HK-2 (cell line): ENCODE measurements at regions not wholly inside any gene's neighbourhood (a gene's known extent, or its start where the extent isn't known, plus 50 kb on each side); places are given as distances from the start of the nearest gene placed in this dataset.
"Not testable (repeated sequence)": the region's sequence is repeated elsewhere in the genome, so short reads cannot be mapped to it uniquely, and the experiment has no call there.

Experiments used
- DNase-seq: peaks from one replicate; pipeline ENCODE4 v3.0.0-alpha.2; 2018; ENCODE audit not compliant: unreplicated experiment

DNA sequence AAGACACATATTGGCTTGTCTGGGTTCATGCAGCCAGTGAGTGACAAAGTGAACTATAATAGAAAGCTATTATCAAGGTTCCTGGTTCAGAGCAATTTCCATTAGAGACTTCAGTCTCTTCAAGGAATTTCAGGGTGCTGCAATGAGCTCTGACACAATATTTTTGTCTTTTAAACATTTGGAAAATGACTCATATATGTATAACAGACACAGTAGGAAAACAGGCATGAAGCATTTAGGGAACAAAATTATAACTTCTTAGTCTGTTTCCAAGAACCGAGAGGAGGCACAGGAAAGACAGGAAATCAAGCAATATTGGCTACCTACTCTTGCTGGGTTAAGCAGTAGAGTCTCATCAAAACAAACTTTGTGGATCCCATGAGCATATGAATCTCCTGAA, 170.4 kb downstream of the PTPRC start:
- DNase-seq = no peak

DNA sequence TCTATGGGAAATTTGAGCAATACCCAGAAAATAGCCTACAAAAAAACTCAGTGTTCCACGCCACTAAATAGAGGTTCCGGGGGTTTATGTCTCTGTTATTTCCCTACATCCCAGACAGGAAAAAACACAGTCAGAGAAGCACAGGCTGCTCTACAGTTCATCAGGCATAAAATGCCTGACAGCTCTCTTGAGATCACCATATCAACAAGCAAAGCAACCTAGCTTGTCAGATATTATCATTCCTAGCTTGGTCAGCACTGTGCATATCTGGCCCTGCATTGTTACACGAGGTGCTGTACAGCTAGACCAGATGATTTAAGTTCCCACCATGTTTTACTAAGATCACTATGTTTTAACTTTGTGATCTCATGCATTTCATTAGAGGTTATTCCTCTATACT, 172.6 kb downstream of the PTPRC start:
- DNase-seq = no peak

DNA sequence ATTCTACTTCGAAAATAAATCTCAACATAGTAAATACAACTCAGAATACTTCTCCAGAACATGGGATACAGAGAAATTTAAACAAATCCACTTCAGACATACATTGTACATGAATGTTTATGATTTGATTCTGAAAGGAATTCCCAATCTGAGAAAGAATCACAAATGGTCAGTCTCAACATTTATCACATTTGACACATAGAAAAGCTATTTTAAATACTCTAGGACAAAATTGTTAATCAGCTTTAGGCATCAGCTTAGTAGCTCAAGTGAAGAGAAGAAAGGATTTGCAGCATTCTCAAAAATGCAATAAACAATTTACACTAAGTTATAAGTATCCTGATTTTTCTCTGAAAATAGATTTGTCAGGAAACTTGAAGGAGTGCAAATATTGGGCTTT, 184.8 kb downstream of the PTPRC start:
- no peak for DNase-seq

GRCh38 chr1:198825254-198825653, 186.4 kb downstream of the PTPRC start:
- DNase-seq = no peak

GRCh38 chr1:198829356-198829755, 190.5 kb downstream of the PTPRC start:
- no peak for DNase-seq

DNA sequence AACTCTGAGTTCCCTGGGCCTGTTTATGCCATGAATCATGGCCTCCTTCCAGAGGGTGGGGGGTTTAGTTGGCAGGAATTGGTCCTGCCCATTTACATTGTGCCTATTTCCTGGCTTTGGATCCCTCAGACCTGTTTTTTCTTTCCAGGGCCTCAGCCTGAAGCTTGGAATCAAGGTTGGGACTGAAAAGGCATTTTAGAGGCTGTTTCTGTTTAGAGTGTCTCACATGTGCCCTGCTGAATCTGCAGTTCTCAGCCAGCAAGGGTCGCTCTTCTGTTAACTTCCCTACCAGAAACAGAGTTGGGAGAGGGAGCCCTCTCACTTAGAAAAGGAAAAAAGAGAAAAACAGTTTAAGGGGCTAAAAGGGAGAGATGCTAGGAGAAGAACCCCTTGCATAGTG, 191.1 kb downstream of the PTPRC start:
- no peak for DNase-seq

- DNase-seq = no peak
Observed at GRCh38 chr1:198830412-198830811, 191.6 kb downstream of the PTPRC start.

DNA sequence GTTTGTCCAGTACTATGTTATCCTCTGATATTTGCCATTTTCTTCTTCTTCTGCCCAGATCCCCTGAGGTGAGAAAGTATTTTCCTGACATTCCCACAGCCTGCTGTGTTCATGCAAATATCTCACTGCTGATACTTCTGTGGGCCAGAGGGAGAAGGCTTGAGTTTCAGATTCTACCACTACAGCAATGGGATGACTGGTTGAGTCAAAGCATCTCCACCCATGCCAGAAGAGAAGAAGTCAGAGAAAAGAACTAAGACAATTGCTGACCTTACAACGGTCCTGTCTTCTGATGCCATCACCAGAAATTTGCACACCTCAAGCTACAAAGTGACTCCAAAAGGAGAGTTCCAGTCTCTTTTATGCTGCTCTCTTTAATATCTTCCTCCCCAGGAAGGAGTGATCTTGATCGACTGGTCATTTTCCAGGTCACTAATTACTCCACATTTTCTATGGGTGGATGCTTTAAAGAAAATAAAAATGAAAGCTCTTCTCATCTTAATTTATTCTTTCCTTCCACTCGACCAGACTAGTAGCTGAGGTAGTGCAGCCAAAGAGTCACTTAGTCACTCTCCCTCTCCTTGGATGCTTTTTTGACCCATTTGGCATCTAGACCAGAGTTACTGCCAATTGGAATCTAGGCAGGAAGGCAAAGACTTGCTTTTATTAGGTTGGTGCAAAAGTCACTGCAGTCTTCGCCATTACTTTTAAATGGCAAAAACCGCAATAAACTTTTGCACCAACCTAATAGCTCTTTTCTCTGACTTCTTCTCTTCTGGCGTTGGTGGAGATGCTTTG, 195.1 kb downstream of the PTPRC start:
- DNase-seq = no peak

DNA sequence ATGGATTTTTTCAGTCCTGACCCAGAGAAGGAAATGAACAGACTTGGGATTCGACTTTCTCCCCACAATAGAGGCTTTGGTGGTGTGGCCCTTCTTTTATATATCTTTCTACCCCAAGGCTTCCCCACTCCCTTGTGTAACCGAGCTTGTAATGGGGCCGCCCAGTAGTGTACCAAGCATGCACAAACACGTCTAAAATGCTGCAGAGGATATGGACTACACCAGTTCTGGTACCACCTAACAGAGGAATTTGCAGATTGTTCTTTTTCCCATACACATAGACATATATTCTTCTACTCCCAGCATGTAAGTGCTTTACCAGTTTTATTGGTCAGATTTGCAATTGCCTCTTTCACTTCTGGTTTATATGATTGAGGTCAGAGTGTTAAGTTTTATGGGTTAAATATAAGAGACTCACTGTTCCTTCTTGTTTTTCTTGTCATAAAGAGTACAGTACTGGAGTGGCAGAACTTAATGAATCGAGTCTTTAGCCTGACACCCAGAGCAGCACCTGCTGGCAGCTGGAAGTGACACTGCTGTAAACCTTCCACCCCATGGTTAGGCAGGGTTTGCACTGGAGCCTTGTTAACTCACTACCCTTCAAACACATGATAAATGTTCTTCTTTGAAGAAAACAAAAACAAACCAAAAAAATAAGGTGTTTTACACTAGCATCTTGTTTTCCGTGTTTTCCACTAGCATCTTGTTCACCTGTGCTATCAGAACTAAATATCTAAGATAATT, 198.6 kb downstream of the PTPRC start:
- no peak for DNase-seq

DNA sequence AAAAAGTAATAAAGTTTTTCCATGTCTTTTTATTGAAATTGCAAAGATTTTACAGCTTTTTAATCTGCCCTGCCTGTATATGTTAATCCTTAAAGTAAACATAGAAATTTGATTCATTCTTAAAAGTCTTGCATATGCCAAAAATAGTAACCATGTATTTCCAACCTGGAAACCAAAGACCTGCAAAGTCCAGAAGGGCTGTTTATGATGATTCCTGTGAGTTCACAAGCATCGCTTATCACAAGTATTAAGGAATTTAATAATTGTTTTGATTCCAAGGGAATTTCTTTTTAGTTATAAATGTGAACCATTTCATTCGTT, 199.1 kb downstream of the PTPRC start:
- DNase-seq = no peak

GRCh38 chr1:198841477-198841876, 202.6 kb downstream of the PTPRC start:
- no peak for DNase-seq

DNA sequence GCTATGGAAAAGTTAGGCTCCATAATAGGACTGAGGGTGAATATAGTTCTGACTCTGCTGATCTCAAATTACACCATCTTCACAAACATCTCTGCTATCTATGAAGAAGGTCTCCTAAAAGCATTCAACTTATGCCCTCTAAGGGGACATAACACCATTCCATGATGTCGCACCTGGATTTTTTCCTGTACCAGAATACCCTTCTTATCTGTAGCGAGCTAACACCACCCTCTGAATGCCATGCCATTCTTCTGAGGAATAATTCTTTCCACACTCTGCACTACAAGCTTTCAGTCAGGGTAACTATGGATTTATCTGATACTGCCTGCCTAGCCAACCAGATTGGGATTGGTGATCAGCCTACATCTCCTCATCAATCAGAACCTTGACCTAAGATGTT, 203.8 kb downstream of the PTPRC start:
- DNase-seq = no peak

DNA sequence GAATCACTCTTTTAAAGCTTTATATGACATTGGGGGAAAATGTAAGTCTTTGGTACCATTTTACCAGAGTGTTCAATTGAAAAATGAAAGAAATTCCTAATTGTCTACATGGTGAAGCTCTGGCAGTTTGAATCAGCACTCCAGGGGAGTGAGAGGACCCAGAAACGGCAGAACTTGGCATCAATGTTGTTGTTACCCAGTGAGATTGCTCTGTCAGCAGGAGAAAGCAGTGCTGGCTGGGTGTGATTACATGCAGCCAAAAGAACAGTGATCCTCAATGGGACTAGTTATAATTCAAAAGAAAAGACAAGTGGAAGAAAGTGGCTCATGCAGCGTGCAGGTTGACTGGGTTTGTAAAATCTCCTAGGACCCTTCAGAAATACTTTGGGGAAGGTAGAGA, 206.4 kb downstream of the PTPRC start:
- no peak for DNase-seq

DNA sequence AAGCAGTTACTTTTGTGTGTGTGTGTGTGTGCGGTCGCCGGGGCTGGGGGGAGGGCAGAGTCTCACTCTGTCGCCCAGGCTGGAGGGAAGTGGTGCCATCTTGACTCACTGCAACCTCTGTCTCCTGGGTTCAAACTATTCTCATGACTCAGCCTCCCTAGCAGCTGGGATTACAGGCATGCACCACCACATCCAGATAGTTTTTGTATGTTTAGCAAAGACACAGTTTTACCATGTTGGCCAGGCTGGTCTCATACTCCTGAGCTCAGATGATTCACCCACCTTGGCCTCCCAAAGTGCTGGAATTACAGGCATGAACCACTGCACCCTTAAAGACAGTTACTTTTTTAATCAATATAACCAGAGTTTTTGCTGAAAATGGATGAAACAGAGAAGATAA, 207.0 kb downstream of the PTPRC start:
- DNase-seq = no peak

- no peak for DNase-seq
Observed at GRCh38 chr1:198846556-198846955, 207.7 kb downstream of the PTPRC start.

- no peak for DNase-seq
Observed at GRCh38 chr1:198848206-198848605, 209.4 kb downstream of the PTPRC start.

- DNase-seq = no peak
Observed at GRCh38 chr1:198848649-198849048, 209.8 kb downstream of the PTPRC start.

GRCh38 chr1:198849093-198849492, 210.3 kb downstream of the PTPRC start:
- DNase-seq = no peak

DNA sequence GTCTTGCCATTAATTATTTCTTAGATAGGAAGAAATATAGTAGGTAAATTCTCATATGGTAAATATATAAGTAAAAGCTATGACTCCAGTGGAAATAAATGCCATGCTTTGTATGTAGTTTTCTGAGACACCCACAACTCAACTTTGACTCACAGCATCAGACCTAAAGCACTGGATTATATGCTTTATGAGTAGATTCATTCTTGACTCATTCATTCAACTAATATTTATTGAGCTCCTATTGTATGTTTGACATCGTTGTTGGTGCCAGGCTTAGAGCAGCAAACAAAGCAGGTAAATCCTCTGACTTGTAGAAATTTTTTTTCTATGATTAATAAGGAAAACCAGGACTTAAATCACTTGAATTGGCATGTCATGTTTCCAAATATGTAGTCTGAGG, 211.4 kb downstream of the PTPRC start:
- no peak for DNase-seq

DNA sequence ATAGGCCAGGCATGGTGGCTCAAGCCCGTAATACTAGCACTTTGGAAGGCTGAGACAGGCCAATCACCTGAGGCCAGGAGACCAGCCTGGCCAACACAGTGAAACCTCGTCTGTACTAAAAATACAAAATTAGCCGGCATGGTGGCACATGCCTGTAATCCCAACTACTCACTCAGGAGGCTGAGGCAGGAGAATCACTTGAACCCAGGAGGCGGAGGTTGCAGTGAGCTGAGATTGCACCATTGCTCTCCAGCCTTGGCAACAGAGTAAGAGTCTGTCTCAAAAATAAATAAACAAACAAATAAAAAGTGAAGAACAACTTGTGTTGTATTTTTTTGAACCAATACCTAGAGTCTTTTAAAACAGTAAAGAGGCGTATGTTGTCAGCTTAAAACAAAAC, 212.1 kb downstream of the PTPRC start:
- DNase-seq = not testable (repeated sequence)

DNA sequence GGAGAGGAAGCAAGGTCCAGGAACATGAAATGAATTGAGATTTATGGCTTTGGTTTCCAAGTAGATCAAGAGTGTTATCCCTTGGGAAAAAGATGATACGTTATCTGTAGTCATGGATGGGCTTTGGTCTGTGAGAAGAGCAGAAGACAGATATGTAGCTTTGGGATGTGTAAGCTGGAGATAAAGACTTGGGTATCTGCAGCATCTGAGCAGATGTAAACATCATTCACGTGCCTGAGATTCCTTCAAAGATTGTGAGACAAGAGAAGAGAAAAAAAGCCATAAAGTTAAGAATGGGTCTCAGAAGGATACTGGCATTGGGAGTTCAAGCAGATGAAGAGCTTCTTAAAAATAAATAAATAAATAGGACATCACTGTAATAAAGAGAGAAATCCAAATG, 217.8 kb downstream of the PTPRC start:
- DNase-seq = no peak

DNA sequence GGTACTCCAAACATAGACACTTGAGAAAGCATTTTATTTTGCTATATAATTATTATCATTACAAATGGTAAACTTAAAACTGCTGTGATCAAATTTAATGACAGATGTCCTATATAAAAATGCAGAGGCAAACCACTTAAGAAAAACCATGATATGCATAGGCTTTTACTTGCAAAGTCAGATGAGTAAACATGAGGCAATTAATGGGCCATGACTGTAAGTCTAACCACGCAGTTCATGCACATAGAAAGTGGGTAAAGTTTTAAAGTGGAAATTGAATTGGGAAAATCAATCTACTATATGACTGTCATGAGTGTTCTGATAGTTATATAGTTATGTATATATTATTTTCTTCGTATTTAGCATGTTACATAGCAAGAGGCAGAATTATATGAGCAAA, 219.2 kb downstream of the PTPRC start:
- DNase-seq = no peak

DNA sequence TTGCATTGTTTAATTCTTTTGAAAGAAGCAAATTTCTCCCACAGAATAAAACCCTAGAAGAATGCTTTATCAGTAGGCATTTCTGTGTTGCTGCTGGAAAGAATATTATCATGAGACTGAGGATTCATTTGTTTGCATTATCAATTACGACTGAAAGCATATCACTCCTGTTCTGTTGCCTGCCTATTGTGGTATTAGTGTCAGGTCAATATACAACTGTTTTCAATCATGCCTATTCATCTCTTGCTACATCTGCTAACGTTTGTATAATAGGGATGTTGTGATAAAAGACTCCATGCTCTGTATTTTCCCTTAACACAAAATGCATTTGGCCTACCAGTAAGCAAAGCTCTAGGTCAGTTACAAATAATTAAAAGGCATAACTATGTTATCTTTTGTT, 221.5 kb downstream of the PTPRC start:
- no peak for DNase-seq

DNA sequence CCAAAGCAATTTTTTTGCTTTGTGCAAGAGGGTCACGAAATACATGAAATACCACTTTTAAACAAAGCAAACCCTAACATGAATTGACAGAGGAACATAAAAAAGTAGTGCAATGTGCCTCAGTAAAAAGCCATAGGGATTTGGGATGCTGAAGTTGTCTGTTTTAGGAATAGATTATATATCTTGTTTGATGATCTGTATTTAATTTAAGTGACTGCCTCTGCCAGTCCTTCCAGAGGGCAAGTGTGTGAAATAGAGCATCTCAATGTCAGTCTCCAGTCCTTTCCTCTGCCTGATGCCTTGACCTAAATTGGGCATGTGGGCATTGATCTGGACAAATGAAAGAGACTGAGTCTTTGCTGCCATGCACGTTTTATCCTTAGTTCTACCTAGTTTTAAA, 222.8 kb downstream of the PTPRC start:
- no peak for DNase-seq
